ENCODE measurements at regions not wholly inside any gene's neighbourhood (a gene's known extent, or its start where the extent isn't known, plus 50 kb on each side); places are given as distances from the start of the nearest gene placed in this dataset.
"Not testable (repeated sequence)": the region's sequence is repeated elsewhere in the genome, so short reads cannot be mapped to it uniquely, and the experiment has no call there.

- ChIA-PET POLR2A (no interaction called here), CTCF (no interaction called here)
- no peak overlapping the region for H3K27ac Mint-ChIP-seq
These were observed 287.3 kb upstream of the HS6ST1 start for GRCh38 chr2:128605931-128606330.

DNA sequence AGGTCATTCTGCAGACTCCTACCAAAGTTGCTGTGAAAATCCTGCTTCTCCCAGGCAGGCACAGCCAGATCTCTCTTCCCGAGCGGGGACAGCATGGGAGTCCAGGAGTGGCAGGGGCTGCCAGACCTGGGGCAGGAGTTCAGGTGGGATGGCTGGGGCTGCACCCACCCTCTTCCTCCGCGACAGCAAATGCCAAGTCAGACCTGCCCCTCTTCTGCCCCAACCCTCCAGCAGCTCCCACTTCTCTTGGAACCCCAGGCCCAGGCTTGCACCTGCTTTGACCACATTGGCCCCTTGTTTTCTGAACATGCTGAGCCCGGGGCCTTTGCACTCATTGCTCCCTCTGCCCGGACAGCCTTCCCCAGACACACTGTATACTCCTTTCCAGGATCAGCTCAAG lies 288.2 kb upstream of the HS6ST1 start:
- CTCF ChIA-PET = no interaction called here

More at GRCh38 chr2:128605931-128606330, 287.3 kb upstream of the HS6ST1 start:
- Mint-ChIP-seq H3K27me3 (no peaks in the 10 kb centered on the region), H3K4me1 (no peaks in the 10 kb centered on the region), H3K9me3 (no peaks in the 10 kb centered on the region), H3K4me3 (no peak overlapping the region), H3K36me3 (ENCODE audit: low read depth) (no peaks in the 10 kb centered on the region)
- no peak for DNase-seq

DNA sequence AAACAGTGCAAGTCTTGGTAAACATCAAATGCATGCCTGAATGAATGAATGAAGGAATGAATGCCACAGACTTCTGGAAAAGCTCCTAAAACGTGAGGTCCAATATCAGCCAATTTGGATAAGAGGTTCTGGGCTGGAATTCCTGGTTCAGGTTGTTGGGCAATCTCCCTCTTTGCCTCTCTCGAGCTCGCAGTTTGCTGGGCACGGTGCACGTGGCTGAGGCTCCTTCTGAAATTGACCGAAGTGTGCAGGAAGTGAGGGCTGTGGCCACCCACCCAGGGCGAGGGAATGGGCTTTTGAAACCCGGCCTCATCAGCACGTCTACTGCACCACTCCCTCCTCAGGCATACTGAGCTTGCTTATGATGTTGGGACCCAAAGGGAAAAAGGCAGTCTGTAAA lies 288.8 kb upstream of the HS6ST1 start:
- Mint-ChIP-seq H3K4me3 (no peak overlapping the region), H3K36me3 (ENCODE audit: low read depth) (no peaks in the 10 kb centered on the region), H3K4me1 (no peaks in the 10 kb centered on the region), H3K9me3 (no peaks in the 10 kb centered on the region), H3K27me3 (no peaks in the 10 kb centered on the region), H3K27ac (no peak overlapping the region)
- ChIA-PET POLR2A (no interaction called here), CTCF (no interaction called here)
- DNase-seq = no peak

More for the DNA sequence above, 288.2 kb upstream of the HS6ST1 start:
- POLR2A ChIA-PET = no interaction called here
- Mint-ChIP-seq H3K27ac (no peak overlapping the region), H3K27me3 (no peaks in the 10 kb centered on the region), H3K9me3 (no peaks in the 10 kb centered on the region), H3K4me1 (no peaks in the 10 kb centered on the region), H3K4me3 (no peak overlapping the region), H3K36me3 (ENCODE audit: low read depth) (no peaks in the 10 kb centered on the region)
- no peak for DNase-seq

DNA sequence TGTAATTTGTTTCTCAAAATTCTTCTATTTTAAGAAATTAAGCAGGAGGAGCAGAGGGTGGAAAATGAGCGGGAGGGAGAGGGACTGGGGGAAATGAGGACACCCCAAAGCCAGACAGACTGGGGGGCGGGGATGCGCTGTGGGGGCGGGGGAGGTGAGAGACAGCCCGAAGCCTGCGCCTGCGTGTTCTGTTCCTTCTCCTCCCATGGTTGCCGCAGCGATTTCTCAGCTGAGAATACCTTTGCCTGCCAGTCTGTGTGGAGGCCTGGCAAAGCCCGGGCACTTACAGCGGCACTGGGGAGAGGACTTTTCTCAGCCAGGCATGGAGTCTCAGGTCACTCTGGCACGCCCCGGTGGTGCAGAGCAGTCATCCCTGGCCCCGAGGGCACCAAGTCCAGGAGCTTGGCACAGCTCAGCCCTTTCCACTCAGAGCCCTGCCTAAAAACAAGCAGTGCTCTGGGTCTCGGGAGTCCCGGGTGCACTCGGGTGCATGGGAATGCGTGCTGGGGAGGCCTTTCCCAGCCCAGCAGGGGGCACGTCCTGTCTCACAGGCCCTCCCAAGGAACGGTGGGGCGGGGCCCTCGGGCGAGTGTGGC lies 289.3 kb upstream of the HS6ST1 start:
- Mint-ChIP-seq H3K27me3 (no peaks in the 10 kb centered on the region), H3K4me1 (no peaks in the 10 kb centered on the region), H3K4me3 (no peak overlapping the region), H3K9me3 (no peaks in the 10 kb centered on the region), H3K27ac (no peak overlapping the region), H3K36me3 (ENCODE audit: low read depth) (no peaks in the 10 kb centered on the region)
- POLR2A ChIA-PET = no interaction called here
- no peak for DNase-seq
- CTCF ChIA-PET = no interaction called here

DNA sequence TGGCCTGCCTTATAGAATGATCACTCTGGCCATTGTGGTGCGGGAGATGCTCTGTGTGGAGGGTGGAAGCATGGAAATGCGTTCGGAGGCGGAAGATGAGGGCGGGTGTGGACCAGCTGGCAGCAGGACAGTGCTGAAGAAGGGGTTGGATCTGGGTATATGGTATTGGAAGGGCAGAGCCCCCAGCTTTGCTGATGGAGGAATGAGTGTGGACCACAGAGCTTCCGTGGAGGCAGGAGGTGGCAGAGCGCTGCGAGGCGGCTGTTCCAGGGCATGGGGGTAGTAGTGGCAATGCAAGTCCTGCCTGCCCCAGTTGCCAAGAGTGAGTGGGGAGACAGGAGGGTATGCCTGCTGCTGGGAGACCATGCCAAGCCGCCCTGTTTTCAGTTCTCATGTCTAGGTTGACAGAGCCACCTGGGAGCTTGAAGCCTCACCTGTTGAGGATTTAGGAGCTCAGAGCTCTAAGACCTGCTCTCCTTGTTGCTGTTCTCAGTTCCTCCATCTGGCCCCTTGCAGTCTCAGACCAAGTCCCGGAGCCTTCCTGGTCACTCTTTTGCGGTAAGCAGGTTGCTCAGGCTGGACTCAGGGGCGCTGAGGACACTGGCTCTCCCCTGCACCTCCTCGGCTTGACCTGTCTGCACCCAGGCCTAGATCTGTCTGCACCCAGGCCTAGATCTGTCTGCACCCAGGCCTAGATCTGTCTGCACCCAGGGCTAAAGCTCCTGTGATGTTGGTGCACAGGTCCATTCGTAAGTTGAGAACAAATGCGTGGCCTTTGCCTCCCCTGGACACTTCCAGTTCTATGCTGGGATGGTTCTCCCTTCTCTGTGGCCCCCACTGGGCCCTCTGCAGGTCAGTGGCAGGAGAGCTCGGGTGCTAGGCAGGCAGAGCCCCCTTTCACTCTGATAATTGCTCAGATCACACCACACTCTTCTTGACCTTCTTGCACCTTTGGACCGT lies 290.5 kb upstream of the HS6ST1 start:
- ChIA-PET CTCF (no interaction called here), POLR2A (no interaction called here)
- Mint-ChIP-seq H3K9me3 (no peaks in the 10 kb centered on the region), H3K27ac (no peak overlapping the region), H3K4me3 (no peak overlapping the region), H3K27me3 (no peaks in the 10 kb centered on the region), H3K4me1 (no peaks in the 10 kb centered on the region), H3K36me3 (ENCODE audit: low read depth) (no peaks in the 10 kb centered on the region)
- no peak for DNase-seq

DNA sequence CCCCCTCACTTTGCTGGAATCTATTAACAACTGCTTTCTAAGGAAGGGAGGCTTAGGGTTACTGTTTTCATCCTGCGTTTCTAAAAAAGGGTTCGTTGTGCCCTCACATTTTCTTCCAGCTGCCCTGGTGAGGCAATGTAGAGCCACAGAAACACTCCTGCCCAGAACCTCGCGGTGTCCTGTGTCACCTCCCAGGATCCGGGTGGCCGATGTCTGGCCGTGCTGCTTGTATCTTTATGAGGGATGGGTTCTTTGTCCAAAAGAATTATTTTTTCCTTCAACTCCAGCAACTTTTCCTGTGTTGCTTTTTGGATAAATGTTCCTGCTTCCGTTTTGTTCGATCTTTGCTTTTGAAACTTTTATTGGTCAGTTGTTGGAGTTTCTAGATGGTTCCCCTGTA lies 291.8 kb upstream of the HS6ST1 start:
- no peaks in the 10 kb centered on the region for H3K27me3 Mint-ChIP-seq
- no peak overlapping the region for H3K4me3 Mint-ChIP-seq
- H3K36me3 Mint-ChIP-seq (ENCODE audit: low read depth) = no peaks in the 10 kb centered on the region
- ChIA-PET POLR2A (no interaction called here), CTCF (no interaction called here)
- no peaks in the 10 kb centered on the region for H3K9me3 Mint-ChIP-seq
- no peaks in the 10 kb centered on the region for H3K4me1 Mint-ChIP-seq
- DNase-seq = no peak
- no peak overlapping the region for H3K27ac Mint-ChIP-seq

GRCh38 chr2:128611421-128612320 lies 293.0 kb upstream of the HS6ST1 start:
- H3K27ac Mint-ChIP-seq = no peak overlapping the region
- H3K36me3 Mint-ChIP-seq (ENCODE audit: low read depth) = no peaks in the 10 kb centered on the region
- H3K27me3 Mint-ChIP-seq = no peaks in the 10 kb centered on the region
- DNase-seq = no peak
- no peaks in the 10 kb centered on the region for H3K4me1 Mint-ChIP-seq
- ChIA-PET CTCF (no interaction called here), POLR2A (no interaction called here)
- no peak overlapping the region for H3K4me3 Mint-ChIP-seq
- H3K9me3 Mint-ChIP-seq = no peaks in the 10 kb centered on the region

DNA sequence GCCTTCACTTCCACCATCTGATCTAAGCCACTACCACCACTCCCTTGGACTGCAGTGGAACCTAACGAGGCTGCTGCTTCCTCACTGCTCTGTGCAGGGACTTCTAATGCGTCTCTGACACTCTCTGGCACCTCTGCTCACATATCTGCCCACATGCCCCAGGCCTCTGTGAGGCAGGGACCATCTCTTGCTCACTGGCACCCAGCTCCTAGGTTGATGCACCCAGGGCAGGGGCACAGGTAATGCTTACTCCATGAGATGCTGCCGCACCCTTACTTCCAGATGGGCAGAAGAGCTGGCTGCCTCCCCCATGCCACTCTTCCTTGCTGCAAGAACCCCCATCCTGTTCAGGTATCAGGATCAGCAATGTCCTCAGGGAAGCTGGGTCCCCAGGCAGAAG lies 294.0 kb upstream of the HS6ST1 start:
- no peak for DNase-seq
- Mint-ChIP-seq H3K4me1 (no peaks in the 10 kb centered on the region), H3K36me3 (ENCODE audit: low read depth) (no peaks in the 10 kb centered on the region), H3K4me3 (no peak overlapping the region), H3K27ac (no peak overlapping the region), H3K9me3 (no peaks in the 10 kb centered on the region), H3K27me3 (no peaks in the 10 kb centered on the region)
- ChIA-PET CTCF (no interaction called here), POLR2A (no interaction called here)

- Mint-ChIP-seq H3K27me3 (no peaks in the 10 kb centered on the region), H3K36me3 (ENCODE audit: low read depth) (no peaks in the 10 kb centered on the region), H3K4me3 (no peak overlapping the region), H3K27ac (no peak overlapping the region), H3K9me3 (no peaks in the 10 kb centered on the region), H3K4me1 (no peaks in the 10 kb centered on the region)
- CTCF ChIA-PET = no interaction called here
- no peak for DNase-seq
- POLR2A ChIA-PET = no interaction called here
These were observed 294.7 kb upstream of the HS6ST1 start for GRCh38 chr2:128613351-128613750.

GRCh38 chr2:128613876-128614275 lies 295.2 kb upstream of the HS6ST1 start:
- ChIA-PET POLR2A (no interaction called here), CTCF (no interaction called here)
- no peaks in the 10 kb centered on the region for H3K4me1 Mint-ChIP-seq
- no peaks in the 10 kb centered on the region for H3K36me3 Mint-ChIP-seq (ENCODE audit: low read depth)
- no peaks in the 10 kb centered on the region for H3K9me3 Mint-ChIP-seq
- DNase-seq = no peak
- no peak overlapping the region for H3K27ac Mint-ChIP-seq
- H3K4me3 Mint-ChIP-seq = no peak overlapping the region
- no peaks in the 10 kb centered on the region for H3K27me3 Mint-ChIP-seq

DNA sequence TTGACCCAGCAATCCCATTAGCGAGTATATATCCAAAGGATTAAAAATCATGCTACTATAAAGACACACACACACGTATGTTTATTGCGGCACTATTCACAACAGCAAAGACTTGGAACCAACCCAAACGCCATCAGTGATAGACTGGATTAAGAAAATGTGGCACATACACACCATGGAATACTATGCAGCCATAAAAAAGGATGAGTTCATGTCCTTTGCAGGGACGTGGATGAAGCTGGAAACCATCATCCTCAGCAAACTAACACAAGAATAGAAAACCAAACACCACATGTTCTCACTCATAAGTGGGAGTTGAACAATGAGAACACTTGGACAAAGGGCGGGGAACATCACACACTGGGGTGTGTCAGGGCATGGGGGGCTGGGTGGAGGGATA lies 296.2 kb upstream of the HS6ST1 start:
- H3K9me3 Mint-ChIP-seq; DNase-seq; H3K4me1 Mint-ChIP-seq; CTCF ChIA-PET; POLR2A ChIA-PET; H3K36me3 Mint-ChIP-seq (ENCODE audit: low read depth); H3K27ac Mint-ChIP-seq; H3K4me3 Mint-ChIP-seq; H3K27me3 Mint-ChIP-seq: not testable (repeated sequence)

GRCh38 chr2:128615571-128615970 lies 296.9 kb upstream of the HS6ST1 start:
- POLR2A ChIA-PET = no interaction called here
- H3K36me3 Mint-ChIP-seq (ENCODE audit: low read depth) = no peaks in the 10 kb centered on the region

GRCh38 chr2:128617029-128617590 lies 298.4 kb upstream of the HS6ST1 start:
- H3K27me3 Mint-ChIP-seq = peaks cover 1% of the 10 kb centered on the region
- H3K36me3 Mint-ChIP-seq (ENCODE audit: low read depth) = no peaks in the 10 kb centered on the region
- no peak overlapping the region for H3K4me3 Mint-ChIP-seq
- DNase-seq = no peak
- CTCF ChIA-PET = no interaction called here
- H3K4me1 Mint-ChIP-seq = no peaks in the 10 kb centered on the region
- POLR2A ChIA-PET = no interaction called here
- no peak overlapping the region for H3K27ac Mint-ChIP-seq
- no peaks in the 10 kb centered on the region for H3K9me3 Mint-ChIP-seq

More at GRCh38 chr2:128615571-128615970, 296.9 kb upstream of the HS6ST1 start:
- H3K4me1 Mint-ChIP-seq = no peaks in the 10 kb centered on the region
- no peak overlapping the region for H3K4me3 Mint-ChIP-seq
- CTCF ChIA-PET = no interaction called here
- no peak for DNase-seq
- no peaks in the 10 kb centered on the region for H3K27me3 Mint-ChIP-seq
- no peaks in the 10 kb centered on the region for H3K9me3 Mint-ChIP-seq
- H3K27ac Mint-ChIP-seq = no peak overlapping the region

Measured in activated CD4-positive, alpha-beta memory T cell treated with anti-CD3 and anti-CD28 coated beads, Interleukin-2, amount 10 ng/mL, durations not matched to agents 7 days and 5 days (primary cell).